HL-60 (cell line): ENCODE measurements at regions not wholly inside any gene's neighbourhood (a gene's known extent, or its start where the extent isn't known, plus 50 kb on each side); places are given as distances from the start of the nearest gene placed in this dataset.

Source experiments
- DNase-seq, 2 experiments: peaks; one replicate each; pipeline ENCODE4 v3.0.0-alpha.2; 2010 to 2020; ENCODE audit warnings: low read depth in 1 of 2, low spot score in 1 of 2
- H3K27ac ChIP-seq: fragments of 250-450 bp; sonication (Bioruptor Pico); replicated peaks from 2 replicates; pipeline ENCODE4 v1.5.1; 2020; ENCODE audit warnings: mild to moderate bottlenecking, moderate library complexity
- H3K27me3 ChIP-seq: fragments of 250-450 bp; sonication (Bioruptor Pico); 2 replicates; pipeline ENCODE4 v1.5.1; 2021; ENCODE audit warnings: mild to moderate bottlenecking, moderate library complexity; ENCODE audit not compliant: insufficient read depth, poor library complexity, severe bottlenecking
- H3K4me3 ChIP-seq: replicated peaks from 2 replicates; pipeline ENCODE4 v1.5.1; 2011; ENCODE audit warnings: mild to moderate bottlenecking, control low read depth, low read length; ENCODE audit not compliant: insufficient read depth
- GABPA ChIP-seq: IDR thresholded peaks from 2 replicates; pipeline ENCODE4 v1.6.1; 2012; ENCODE audit warnings: low read depth
- POLR2AphosphoS5 ChIP-seq: IDR thresholded peaks from 2 replicates; pipeline ENCODE4 v1.6.1; 2012; ENCODE audit warnings: low read depth
- SPI1 ChIP-seq: IDR thresholded peaks from 2 replicates; pipeline ENCODE4 v1.6.1; 2012; ENCODE audit warnings: low read depth, mild to moderate bottlenecking, borderline replicate concordance
- TF ChIP-seq, protein P1 (sequence below): IDR thresholded peaks from one replicate; pipeline ENCODE4 v1.5.1; 2011; ENCODE audit warnings: low read length, control low read depth, inconsistent platforms; ENCODE audit not compliant: insufficient read depth
- TF ChIP-seq, protein P2 (sequence below): IDR thresholded peaks from 2 replicates; pipeline ENCODE4 v1.6.1; 2012; ENCODE audit warnings: low read depth; ENCODE audit not compliant: insufficient replicate concordance

DNA sequence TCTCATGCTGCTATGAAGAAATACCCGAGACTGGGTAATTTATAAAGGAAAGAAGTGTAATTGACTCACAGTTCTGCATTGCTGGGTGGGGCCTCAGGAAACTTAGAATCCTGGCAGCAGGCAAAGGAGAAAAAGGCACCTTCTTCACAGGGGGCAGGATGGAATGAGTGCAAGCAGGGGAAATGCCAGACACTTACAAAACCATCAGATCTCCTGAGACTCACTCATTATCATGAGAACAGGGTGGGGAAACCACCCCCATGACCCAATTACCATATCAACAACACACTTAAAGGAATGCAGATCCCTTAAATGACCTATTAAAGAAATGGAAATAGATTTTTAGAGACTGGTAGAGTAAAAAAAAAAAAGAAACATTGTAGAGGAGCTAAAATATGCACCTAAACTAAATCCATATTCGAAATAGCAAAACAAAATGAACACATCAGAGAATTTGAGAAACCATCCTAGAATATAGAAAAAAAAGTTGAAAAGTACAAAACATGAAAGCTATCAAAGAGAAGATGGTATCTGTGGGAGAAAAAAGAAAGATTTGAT, 104.3 kb upstream of the UGT8 start:
- Histone ChIP-seq H3K27ac (no peak overlapping the region), H3K4me3 (no peak overlapping the region), H3K27me3 (no peaks in the 10 kb centered on the region)
- DNase-seq = no peak
- TF ChIP-seq, protein P1, sequence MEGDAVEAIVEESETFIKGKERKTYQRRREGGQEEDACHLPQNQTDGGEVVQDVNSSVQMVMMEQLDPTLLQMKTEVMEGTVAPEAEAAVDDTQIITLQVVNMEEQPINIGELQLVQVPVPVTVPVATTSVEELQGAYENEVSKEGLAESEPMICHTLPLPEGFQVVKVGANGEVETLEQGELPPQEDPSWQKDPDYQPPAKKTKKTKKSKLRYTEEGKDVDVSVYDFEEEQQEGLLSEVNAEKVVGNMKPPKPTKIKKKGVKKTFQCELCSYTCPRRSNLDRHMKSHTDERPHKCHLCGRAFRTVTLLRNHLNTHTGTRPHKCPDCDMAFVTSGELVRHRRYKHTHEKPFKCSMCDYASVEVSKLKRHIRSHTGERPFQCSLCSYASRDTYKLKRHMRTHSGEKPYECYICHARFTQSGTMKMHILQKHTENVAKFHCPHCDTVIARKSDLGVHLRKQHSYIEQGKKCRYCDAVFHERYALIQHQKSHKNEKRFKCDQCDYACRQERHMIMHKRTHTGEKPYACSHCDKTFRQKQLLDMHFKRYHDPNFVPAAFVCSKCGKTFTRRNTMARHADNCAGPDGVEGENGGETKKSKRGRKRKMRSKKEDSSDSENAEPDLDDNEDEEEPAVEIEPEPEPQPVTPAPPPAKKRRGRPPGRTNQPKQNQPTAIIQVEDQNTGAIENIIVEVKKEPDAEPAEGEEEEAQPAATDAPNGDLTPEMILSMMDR = no peak
- TF ChIP-seq, protein P2, sequence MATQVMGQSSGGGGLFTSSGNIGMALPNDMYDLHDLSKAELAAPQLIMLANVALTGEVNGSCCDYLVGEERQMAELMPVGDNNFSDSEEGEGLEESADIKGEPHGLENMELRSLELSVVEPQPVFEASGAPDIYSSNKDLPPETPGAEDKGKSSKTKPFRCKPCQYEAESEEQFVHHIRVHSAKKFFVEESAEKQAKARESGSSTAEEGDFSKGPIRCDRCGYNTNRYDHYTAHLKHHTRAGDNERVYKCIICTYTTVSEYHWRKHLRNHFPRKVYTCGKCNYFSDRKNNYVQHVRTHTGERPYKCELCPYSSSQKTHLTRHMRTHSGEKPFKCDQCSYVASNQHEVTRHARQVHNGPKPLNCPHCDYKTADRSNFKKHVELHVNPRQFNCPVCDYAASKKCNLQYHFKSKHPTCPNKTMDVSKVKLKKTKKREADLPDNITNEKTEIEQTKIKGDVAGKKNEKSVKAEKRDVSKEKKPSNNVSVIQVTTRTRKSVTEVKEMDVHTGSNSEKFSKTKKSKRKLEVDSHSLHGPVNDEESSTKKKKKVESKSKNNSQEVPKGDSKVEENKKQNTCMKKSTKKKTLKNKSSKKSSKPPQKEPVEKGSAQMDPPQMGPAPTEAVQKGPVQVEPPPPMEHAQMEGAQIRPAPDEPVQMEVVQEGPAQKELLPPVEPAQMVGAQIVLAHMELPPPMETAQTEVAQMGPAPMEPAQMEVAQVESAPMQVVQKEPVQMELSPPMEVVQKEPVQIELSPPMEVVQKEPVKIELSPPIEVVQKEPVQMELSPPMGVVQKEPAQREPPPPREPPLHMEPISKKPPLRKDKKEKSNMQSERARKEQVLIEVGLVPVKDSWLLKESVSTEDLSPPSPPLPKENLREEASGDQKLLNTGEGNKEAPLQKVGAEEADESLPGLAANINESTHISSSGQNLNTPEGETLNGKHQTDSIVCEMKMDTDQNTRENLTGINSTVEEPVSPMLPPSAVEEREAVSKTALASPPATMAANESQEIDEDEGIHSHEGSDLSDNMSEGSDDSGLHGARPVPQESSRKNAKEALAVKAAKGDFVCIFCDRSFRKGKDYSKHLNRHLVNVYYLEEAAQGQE = no peak
- TF ChIP-seq POLR2AphosphoS5 (no peak), GABPA (no peak), SPI1 (no peak)

DNA sequence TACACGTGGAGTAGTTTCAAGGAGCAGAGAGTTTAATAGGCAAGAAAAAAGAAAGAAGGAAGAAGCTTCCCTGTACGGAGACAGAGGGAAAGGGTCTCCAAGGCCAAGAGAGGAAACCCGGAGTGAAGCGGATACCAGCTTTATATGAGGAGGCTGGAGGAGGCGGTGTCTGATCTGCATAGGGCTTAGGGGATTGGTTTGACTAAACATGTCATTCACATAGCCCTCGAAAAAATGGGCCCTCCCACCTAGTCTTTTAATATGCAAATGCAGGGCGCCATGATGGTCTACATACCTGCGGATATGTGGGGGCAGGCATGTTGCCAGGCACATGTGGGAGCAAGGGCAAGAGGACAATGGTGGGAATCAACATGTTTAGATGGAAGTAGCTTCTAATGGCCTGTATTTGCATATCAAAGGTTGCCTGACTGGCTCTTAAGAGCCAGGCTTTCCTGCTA, 103.1 kb upstream of the UGT8 start:
- Histone ChIP-seq H3K4me3 (no peak overlapping the region), H3K27me3 (no peaks in the 10 kb centered on the region), H3K27ac (no peak overlapping the region)
- TF ChIP-seq GABPA (no peak), POLR2AphosphoS5 (no peak)
- DNase-seq = no peak

DNA sequence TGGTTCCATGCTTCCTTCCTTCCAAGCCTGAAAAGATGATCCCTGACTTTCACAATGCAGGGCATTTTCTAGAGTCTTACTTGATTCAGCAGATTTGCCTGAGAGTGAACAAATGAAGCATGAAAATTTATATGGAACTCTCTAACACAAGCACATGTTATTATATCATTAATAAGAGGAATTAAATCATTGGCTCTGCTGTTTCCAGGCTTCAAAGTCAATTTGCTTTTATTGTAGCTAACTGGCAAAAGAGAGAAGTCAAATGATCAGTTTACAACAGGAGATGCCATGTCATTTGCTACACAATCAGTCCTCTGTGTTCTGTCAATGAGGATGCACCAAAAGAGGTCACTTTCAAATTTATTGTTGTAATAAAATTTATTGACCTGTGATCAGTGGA, 101.5 kb upstream of the UGT8 start:
- Histone ChIP-seq H3K27me3 (no peaks in the 10 kb centered on the region), H3K27ac (no peak overlapping the region), H3K4me3 (no peak overlapping the region)
- no peak for DNase-seq
- no peak for TF ChIP-seq SPI1
- TF ChIP-seq, protein P1 = no peak
- TF ChIP-seq, protein P2 = no peak
- TF ChIP-seq POLR2AphosphoS5 = no peak
- no peak for TF ChIP-seq GABPA

DNA sequence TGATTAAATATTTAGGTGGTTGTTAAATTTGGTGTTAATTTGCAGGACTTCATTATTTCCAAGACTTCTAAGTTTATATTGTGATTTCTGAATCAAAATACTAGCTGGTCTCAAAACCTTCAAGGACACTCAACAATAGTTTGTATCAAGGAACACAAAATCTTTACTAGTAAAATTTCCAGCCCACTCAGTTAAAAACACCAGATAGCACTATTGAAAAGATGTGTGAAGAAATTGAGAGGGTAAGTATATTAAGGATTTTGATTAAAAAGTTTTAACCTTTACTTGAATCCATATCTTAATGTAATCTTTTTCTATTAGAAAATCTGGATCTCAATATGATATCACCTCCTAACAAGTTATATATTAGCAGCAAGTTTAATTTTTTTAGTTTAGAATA, 89.3 kb upstream of the UGT8 start:
- Histone ChIP-seq H3K27me3 (no peaks in the 10 kb centered on the region), H3K27ac (no peak overlapping the region), H3K4me3 (no peak overlapping the region)
- no peak for DNase-seq
- no peak for TF ChIP-seq POLR2AphosphoS5
- TF ChIP-seq, protein P2 = no peak
- TF ChIP-seq GABPA = no peak
- TF ChIP-seq, protein P1 = no peak
- no peak for TF ChIP-seq SPI1
